ENCODE measurements at regions not wholly inside any gene's neighbourhood (a gene's known extent, or its start where the extent isn't known, plus 50 kb on each side); places are given as distances from the start of the nearest gene placed in this dataset.

DNA sequence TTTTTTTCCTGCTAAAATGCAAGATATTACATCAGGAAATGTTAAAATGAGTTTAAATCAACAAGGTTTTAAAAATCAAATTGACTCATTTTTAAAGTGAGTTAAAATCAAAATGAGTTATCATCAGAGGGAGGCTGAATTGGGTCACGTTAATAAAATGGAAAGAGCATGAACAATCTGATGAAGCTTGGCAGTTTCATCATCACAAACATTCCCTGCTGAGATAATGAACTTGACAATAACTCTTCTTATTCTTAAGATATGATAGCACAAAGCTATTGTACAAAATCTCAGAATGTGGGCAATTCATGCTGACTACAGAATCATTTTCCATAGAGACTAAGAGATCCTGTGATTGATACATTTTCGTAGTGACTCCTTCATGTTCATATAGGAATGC lies 1086.7 kb downstream of the STIM2 start:
- ChIA-PET POLR2A (no interaction called here), SMC1A (ENCODE audit: uncharacterized antibody, unreplicated experiment) (no interaction called here), RAD21 (ENCODE audit: unreplicated experiment) (interaction anchor here (0.9 kb wide), 1 partner anchor 253 kb away, joined by 3 read pairs; no protein-coding TSS in a partner anchor), CTCF (interaction anchor here (1.1 to 1.3 kb wide), 2 partner anchors 10 to 254 kb away, joined by 3 to 4 read pairs; no protein-coding TSS in a partner anchor)
- H3K27ac ChIP-seq (ENCODE audit: control insufficient read depth, insufficient read depth): no peak overlapping the region
- no peak overlapping the region for H3K9ac ChIP-seq (ENCODE audit: control insufficient read depth, insufficient read depth, low read length)
- no peaks in the 10 kb centered on the region for H3K4me1 ChIP-seq (ENCODE audit: control insufficient read depth, insufficient read depth, low read length)
- ATAC-seq (no peak), DNase-seq (ENCODE audit: low read depth, low spot score) (no peak), FAIRE-seq (no peak)
- BruUV-seq (replicated peaks): no TSS peak
- intact Hi-C loops (cut with micrococcal nuclease; ENCODE audit: unreplicated experiment): no loop called here
- in situ Hi-C loops (cut with MboI): no loop called here
- H2AFZ ChIP-seq (ENCODE audit: control insufficient read depth, low read depth, low read length): no peak overlapping the region
- no peaks in the 10 kb centered on the region for H3K9me3 ChIP-seq (replicated peaks; ENCODE audit: control insufficient read depth, insufficient read depth, low read length)
- H4K20me1 ChIP-seq (ENCODE audit: control insufficient read depth, insufficient read depth): no peaks in the 10 kb centered on the region
- no peak overlapping the region for H3K4me2 ChIP-seq (ENCODE audit: control insufficient read depth, insufficient read depth)
- no peaks in the 10 kb centered on the region for H3K27me3 ChIP-seq (replicated peaks in 1 of 2; ENCODE audit: control insufficient read depth in 2 of 2, insufficient read depth in 2 of 2, low read length in 1 of 2)
- H3K4me3 ChIP-seq: no peak overlapping the region
- 0% methylated on average over 2 of the region's 2 CpGs for WGBS (ENCODE audit: insufficient coverage, insufficient replicate concordance, low lambda C conversion rate, missing lambda C conversion rate)
- H3K79me2 ChIP-seq (ENCODE audit: control insufficient read depth, insufficient read depth, low read length): no peaks in the 10 kb centered on the region
- no peaks in the 10 kb centered on the region for H3K36me3 ChIP-seq (ENCODE audit: control insufficient read depth in 2 of 2, insufficient read depth in 2 of 2, low read length in 1 of 2)
- TF ChIP-seq GATAD2B (conservative IDR thresholded peaks at IDR 0.05; ENCODE audit: low read depth) (no peak), ELK1 (IDR thresholded peaks at IDR 0.05; ENCODE audit: low read depth, low read length) (no peak), SMC3 (IDR thresholded peaks at IDR 0.05; ENCODE audit: borderline replicate concordance, low read length) (no peak), DPF2 (IDR thresholded peaks at IDR 0.05) (no peak), TARDBP (IDR thresholded peaks at IDR 0.05; ENCODE audit: borderline replicate concordance) (no peak), TAF1 (IDR thresholded peaks at IDR 0.05; ENCODE audit: borderline replicate concordance, low read depth, low read length) (no peak), SMARCA5 (IDR thresholded peaks at IDR 0.05) (no peak), E2F8 (IDR thresholded peaks at IDR 0.05; ENCODE audit: low read depth, partially characterized antibody) (no peak), JUND (IDR thresholded peaks at IDR 0.05; ENCODE audit: low read depth, low read length) (no peak), CHD4 (IDR thresholded peaks at IDR 0.05) (no peak), ZBTB4 (CRISPR knock-in tag; IDR thresholded peaks at IDR 0.05) (no peak)
- TF ChIP-seq, protein P1, sequence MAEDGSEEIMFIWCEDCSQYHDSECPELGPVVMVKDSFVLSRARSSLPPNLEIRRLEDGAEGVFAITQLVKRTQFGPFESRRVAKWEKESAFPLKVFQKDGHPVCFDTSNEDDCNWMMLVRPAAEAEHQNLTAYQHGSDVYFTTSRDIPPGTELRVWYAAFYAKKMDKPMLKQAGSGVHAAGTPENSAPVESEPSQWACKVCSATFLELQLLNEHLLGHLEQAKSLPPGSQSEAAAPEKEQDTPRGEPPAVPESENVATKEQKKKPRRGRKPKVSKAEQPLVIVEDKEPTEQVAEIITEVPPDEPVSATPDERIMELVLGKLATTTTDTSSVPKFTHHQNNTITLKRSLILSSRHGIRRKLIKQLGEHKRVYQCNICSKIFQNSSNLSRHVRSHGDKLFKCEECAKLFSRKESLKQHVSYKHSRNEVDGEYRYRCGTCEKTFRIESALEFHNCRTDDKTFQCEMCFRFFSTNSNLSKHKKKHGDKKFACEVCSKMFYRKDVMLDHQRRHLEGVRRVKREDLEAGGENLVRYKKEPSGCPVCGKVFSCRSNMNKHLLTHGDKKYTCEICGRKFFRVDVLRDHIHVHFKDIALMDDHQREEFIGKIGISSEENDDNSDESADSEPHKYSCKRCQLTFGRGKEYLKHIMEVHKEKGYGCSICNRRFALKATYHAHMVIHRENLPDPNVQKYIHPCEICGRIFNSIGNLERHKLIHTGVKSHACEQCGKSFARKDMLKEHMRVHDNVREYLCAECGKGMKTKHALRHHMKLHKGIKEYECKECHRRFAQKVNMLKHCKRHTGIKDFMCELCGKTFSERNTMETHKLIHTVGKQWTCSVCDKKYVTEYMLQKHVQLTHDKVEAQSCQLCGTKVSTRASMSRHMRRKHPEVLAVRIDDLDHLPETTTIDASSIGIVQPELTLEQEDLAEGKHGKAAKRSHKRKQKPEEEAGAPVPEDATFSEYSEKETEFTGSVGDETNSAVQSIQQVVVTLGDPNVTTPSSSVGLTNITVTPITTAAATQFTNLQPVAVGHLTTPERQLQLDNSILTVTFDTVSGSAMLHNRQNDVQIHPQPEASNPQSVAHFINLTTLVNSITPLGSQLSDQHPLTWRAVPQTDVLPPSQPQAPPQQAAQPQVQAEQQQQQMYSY (CRISPR knock-in tag; IDR thresholded peaks at IDR 0.05): no peak

Data from GM12878 (cell line).